ENCODE measurements at regions not wholly inside any gene's neighbourhood (a gene's known extent, or its start where the extent isn't known, plus 50 kb on each side); places are given as distances from the start of the nearest gene placed in this dataset.

DNA sequence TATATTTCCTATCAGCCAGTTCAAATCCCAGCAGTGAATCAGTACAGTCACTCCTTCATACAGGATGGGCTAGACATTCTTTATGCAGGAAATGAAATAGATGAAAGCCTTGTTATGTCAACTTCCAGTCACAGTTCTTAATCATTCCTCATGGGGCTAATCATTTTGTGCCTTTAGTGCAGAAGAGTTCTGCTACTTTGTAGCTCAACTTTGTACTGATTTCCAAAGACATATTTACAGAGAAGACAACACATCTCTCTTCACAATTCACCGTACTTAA is 593.9 kb upstream of the NETO1 start:
- no peak for TF ChIP-seq EZH2 (IDR thresholded peaks at IDR 0.05; ENCODE audit: borderline replicate concordance, low read depth, low read length, poor library complexity, severe bottlenecking)
- TF ChIP-seq, protein P1, sequence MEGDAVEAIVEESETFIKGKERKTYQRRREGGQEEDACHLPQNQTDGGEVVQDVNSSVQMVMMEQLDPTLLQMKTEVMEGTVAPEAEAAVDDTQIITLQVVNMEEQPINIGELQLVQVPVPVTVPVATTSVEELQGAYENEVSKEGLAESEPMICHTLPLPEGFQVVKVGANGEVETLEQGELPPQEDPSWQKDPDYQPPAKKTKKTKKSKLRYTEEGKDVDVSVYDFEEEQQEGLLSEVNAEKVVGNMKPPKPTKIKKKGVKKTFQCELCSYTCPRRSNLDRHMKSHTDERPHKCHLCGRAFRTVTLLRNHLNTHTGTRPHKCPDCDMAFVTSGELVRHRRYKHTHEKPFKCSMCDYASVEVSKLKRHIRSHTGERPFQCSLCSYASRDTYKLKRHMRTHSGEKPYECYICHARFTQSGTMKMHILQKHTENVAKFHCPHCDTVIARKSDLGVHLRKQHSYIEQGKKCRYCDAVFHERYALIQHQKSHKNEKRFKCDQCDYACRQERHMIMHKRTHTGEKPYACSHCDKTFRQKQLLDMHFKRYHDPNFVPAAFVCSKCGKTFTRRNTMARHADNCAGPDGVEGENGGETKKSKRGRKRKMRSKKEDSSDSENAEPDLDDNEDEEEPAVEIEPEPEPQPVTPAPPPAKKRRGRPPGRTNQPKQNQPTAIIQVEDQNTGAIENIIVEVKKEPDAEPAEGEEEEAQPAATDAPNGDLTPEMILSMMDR (conservative IDR thresholded peaks at IDR 0.05; ENCODE audit: low read depth, low read length): no peak

All from A673 (cell line).